Keratinocyte (primary cell): ENCODE measurements at regions not wholly inside any gene's neighbourhood (a gene's known extent, or its start where the extent isn't known, plus 50 kb on each side); places are given as distances from the start of the nearest gene placed in this dataset.

Source experiments
- DNase-seq: peaks from one replicate; pipeline ENCODE4 v3.0.0-alpha.2; 2011; ENCODE audit warnings: low read depth, missing footprints, low spot score
- FAIRE-seq: peaks from 2 replicates; lab custom pipeline; 2011; peaks lifted over from hg19 to GRCh38; lab: Jason Lieb, UNC
- H2AFZ ChIP-seq: 2 replicates; pipeline ENCODE4 v1.6.0; 2012; ENCODE audit warnings: low read length, control low read depth, inconsistent platforms; ENCODE audit not compliant: control insufficient read depth
- H3K27ac ChIP-seq: 2 replicates; pipeline ENCODE4 v1.5.1; 2011; ENCODE audit warnings: low read length; ENCODE audit not compliant: control insufficient read depth, insufficient read depth
- H3K27me3 ChIP-seq: 3 replicates; pipeline ENCODE4 v1.6.0; 2011; ENCODE audit warnings: low read length; ENCODE audit not compliant: control insufficient read depth, insufficient read depth; ENCODE audit errors: extremely low read depth
- H3K36me3 ChIP-seq, 2 experiments: 2 replicates in 1 of 2; 3 replicates in 1 of 2; pipeline ENCODE4 v1.5.1; 2011; ENCODE audit warnings: low read length in 2 of 2, mild to moderate bottlenecking in 1 of 2; ENCODE audit not compliant: control insufficient read depth in 2 of 2, insufficient read depth in 2 of 2; ENCODE audit errors: extremely low read depth in 1 of 2
- H3K4me1 ChIP-seq: 3 replicates; pipeline ENCODE4 v1.5.1; 2011; ENCODE audit warnings: low read length; ENCODE audit not compliant: control insufficient read depth, insufficient read depth; ENCODE audit errors: extremely low read depth
- H3K4me2 ChIP-seq: 3 replicates; pipeline ENCODE4 v1.6.0; 2011; ENCODE audit warnings: low read depth, low read length; ENCODE audit not compliant: control insufficient read depth, insufficient read depth; ENCODE audit errors: extremely low read depth
- H3K4me3 ChIP-seq, 3 experiments: fragments of 200-600 bp in 1 of 3; sonication (generic) in 1 of 3; 2 replicates in 2 of 3; 3 replicates in 1 of 3; pipeline ENCODE4 v1.5.1; 2011 to 2016; ENCODE audit warnings: low read length in 3 of 3, mild to moderate bottlenecking in 3 of 3, control low read depth in 2 of 3, inconsistent platforms in 1 of 3, low read depth in 1 of 3, mixed read lengths in 1 of 3, mixed run types in 1 of 3, moderate library complexity in 1 of 3; ENCODE audit not compliant: control insufficient read depth in 2 of 3, insufficient read depth in 2 of 3; ENCODE audit errors: extremely low read depth in 1 of 3
- H3K79me2 ChIP-seq: 2 replicates; pipeline ENCODE4 v1.6.0; 2012; ENCODE audit warnings: low read length; ENCODE audit not compliant: control insufficient read depth, insufficient read depth
- H3K9ac ChIP-seq: 3 replicates; pipeline ENCODE4 v1.6.0; 2011; ENCODE audit warnings: low read length; ENCODE audit not compliant: control insufficient read depth, insufficient read depth; ENCODE audit errors: extremely low read depth
- H3K9me1 ChIP-seq: 3 replicates; pipeline ENCODE4 v1.6.0; 2011; ENCODE audit warnings: low read length; ENCODE audit not compliant: control insufficient read depth, insufficient read depth; ENCODE audit errors: extremely low read depth
- H3K9me3 ChIP-seq: 2 replicates; pipeline ENCODE4 v1.5.1; 2012; ENCODE audit warnings: low read depth, low read length; ENCODE audit not compliant: control insufficient read depth
- H4K20me1 ChIP-seq: 3 replicates; pipeline ENCODE4 v1.6.0; 2011; ENCODE audit warnings: low read length; ENCODE audit not compliant: control insufficient read depth, insufficient read depth; ENCODE audit errors: extremely low read depth
- EZH2 ChIP-seq: IDR thresholded peaks from one replicate; pipeline ENCODE4 v1.6.1; 2012; ENCODE audit warnings: inconsistent platforms, mild to moderate bottlenecking, low read length, moderate library complexity
- dilution Hi-C: fragments of 300-500 bp; cut with MboI; formaldehyde crosslinking; loops from one replicate; pipeline ENCODE4 v1.7.0; 2020; ENCODE audit warnings: low sequenced_read_pairs; ENCODE audit not compliant: extremely low pct_ligation_motif_present
- TF ChIP-seq, protein P1 (sequence below), 3 experiments: IDR thresholded peaks in 1 of 3; conservative IDR thresholded peaks in 1 of 3; optimal IDR thresholded peaks in 1 of 3; 2 replicates in 2 of 3; 3 replicates in 1 of 3; pipeline versions ENCODE3 to v1.5.1; 2011; ENCODE audit warnings: low read length in 3 of 3, mild to moderate bottlenecking in 3 of 3, moderate library complexity in 2 of 3, control low read depth in 1 of 3, inconsistent platforms in 1 of 3; ENCODE audit not compliant: insufficient read depth in 2 of 3; ENCODE audit errors: extremely low read depth in 1 of 3

DNA sequence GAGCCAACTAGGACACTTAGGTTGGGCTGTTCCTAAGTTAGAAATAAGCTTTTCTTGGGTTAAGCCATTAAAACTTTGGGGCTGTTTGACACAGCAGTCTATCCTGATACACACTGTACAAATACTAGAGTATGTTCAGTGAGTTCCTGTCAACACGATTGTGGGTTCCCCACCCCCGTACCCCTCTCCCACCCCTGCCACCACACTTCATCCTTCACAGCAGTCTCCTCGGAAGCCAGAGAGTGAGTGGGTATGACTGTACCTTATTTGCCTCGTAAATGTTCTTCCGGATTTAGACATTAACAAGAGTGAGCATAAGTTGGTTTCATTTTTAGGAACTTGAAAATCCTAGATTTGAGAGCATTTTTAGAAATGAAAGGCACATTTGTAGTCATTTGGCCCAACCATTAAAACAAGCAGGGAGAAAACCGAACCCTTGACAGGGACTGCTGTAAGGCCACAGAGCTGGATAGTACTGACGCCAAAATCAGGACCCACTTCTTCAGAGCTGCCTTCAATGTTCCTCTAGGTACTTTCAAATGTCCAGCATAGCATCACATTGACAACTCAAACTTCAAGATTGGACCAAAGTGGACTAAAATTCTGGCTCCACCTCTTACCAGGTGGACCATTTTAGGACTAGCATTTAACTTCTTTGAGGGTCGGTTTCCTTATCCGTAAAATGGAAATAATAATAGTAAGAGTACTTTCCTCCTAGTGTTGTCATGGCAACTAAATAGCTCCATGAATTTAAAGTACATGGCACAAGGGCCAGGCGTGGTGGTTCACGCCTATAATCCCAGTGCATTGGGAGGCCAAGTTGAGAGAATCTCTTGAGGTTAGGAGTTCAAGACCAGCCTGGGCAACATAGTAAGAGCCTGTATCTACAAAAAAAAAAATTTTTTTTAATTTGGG, 166.3 kb upstream of the SERTAD2 start:
- no peak overlapping the region for H3K9ac ChIP-seq
- no peaks in the 10 kb centered on the region for H3K36me3 ChIP-seq
- no peak overlapping the region for H3K4me2 ChIP-seq
- FAIRE-seq (no peak), DNase-seq (no peak)
- H3K27me3 ChIP-seq, result no peaks in the 10 kb centered on the region
- no peak overlapping the region for H3K27ac ChIP-seq
- dilution Hi-C loops, result no loop called here
- no peaks in the 10 kb centered on the region for H3K9me1 ChIP-seq
- H3K9me3 ChIP-seq, result no peaks in the 10 kb centered on the region
- peaks cover 5% of the 10 kb centered on the region for H3K4me1 ChIP-seq
- no peaks in the 10 kb centered on the region for H3K79me2 ChIP-seq
- no peak for TF ChIP-seq EZH2
- TF ChIP-seq, protein P1, sequence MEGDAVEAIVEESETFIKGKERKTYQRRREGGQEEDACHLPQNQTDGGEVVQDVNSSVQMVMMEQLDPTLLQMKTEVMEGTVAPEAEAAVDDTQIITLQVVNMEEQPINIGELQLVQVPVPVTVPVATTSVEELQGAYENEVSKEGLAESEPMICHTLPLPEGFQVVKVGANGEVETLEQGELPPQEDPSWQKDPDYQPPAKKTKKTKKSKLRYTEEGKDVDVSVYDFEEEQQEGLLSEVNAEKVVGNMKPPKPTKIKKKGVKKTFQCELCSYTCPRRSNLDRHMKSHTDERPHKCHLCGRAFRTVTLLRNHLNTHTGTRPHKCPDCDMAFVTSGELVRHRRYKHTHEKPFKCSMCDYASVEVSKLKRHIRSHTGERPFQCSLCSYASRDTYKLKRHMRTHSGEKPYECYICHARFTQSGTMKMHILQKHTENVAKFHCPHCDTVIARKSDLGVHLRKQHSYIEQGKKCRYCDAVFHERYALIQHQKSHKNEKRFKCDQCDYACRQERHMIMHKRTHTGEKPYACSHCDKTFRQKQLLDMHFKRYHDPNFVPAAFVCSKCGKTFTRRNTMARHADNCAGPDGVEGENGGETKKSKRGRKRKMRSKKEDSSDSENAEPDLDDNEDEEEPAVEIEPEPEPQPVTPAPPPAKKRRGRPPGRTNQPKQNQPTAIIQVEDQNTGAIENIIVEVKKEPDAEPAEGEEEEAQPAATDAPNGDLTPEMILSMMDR (optimal IDR thresholded peaks at IDR 0.05 in 1 of 3, IDR thresholded peaks at IDR 0.05 in 1 of 3, conservative IDR thresholded peaks at IDR 0.05 in 1 of 3; ENCODE audit: extremely low read depth in 1 of 3, insufficient read depth in 2 of 3, low read length in 3 of 3), result no peak
- H2AFZ ChIP-seq, result no peak overlapping the region
- no peak overlapping the region for H3K4me3 ChIP-seq
- H4K20me1 ChIP-seq, result no peaks in the 10 kb centered on the region

DNA sequence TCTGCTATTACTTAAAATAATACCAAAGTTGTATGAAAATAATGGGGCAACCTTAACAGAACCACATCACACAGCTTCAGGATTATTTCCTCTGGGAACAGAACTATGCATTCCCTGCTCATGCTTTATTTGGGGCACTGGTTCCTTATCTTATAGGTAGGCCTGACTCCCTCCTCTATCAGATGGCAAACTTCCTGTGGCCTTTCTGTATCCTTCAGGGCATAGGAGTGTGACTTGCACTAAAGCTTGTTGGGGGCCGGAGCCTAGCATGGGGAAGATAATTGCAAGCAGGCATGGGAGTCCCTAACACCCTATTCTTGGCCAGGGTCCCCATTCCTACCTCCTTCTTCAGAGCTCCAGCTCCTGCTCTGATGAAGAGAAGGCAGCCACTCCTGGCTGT, 167.2 kb upstream of the SERTAD2 start:
- Histone ChIP-seq H3K9me1 (no peaks in the 10 kb centered on the region), H3K9me3 (no peaks in the 10 kb centered on the region), H3K27ac (no peak overlapping the region), H2AFZ (no peak overlapping the region), H3K4me3 (no peak overlapping the region), H3K4me2 (no peak overlapping the region), H4K20me1 (no peaks in the 10 kb centered on the region), H3K36me3 (no peaks in the 10 kb centered on the region), H3K9ac (no peak overlapping the region), H3K27me3 (no peaks in the 10 kb centered on the region), H3K79me2 (no peaks in the 10 kb centered on the region), H3K4me1 (peaks cover 5% of the 10 kb centered on the region)
- no peak for TF ChIP-seq EZH2
- TF ChIP-seq, protein P1 (optimal IDR thresholded peaks at IDR 0.05 in 1 of 3, IDR thresholded peaks at IDR 0.05 in 1 of 3, conservative IDR thresholded peaks at IDR 0.05 in 1 of 3; ENCODE audit: extremely low read depth in 1 of 3, insufficient read depth in 2 of 3, low read length in 3 of 3), result no peak
- FAIRE-seq (no peak), DNase-seq (no peak)
- dilution Hi-C loops, result no loop called here
